GM21447 (cell line): ENCODE measurements at regions not wholly inside any gene's neighbourhood (a gene's known extent, or its start where the extent isn't known, plus 50 kb on each side); places are given as distances from the start of the nearest gene placed in this dataset.
"Not testable (repeated sequence)": the region's sequence is repeated elsewhere in the genome, so short reads cannot be mapped to it uniquely, and the experiment has no call there.

Experiments used
- ATAC-seq: cut with Tn5 transposase; IDR thresholded peaks from one replicate; pipeline ENCODE4 v1.9.1; 2021; ENCODE audit not compliant: unreplicated experiment

- peak; percentile 37 for ATAC-seq
Observed at GRCh38 chr6:12605888-12606345, 110.7 kb upstream of the PHACTR1 start.

- ATAC-seq: no peak
Observed at GRCh38 chr6:12606616-12607015, 110.0 kb upstream of the PHACTR1 start.

GRCh38 chr6:12608016-12608860 lies 108.3 kb upstream of the PHACTR1 start:
- ATAC-seq: peak; percentile 76

GRCh38 chr6:12608874-12609273 lies 107.7 kb upstream of the PHACTR1 start:
- peak; percentile 29 for ATAC-seq

- no peak for ATAC-seq
Observed at GRCh38 chr6:12609751-12610150, 106.8 kb upstream of the PHACTR1 start.

- no peak for ATAC-seq
Observed at GRCh38 chr6:12610862-12611261, 105.7 kb upstream of the PHACTR1 start.

GRCh38 chr6:12613811-12614210 lies 102.8 kb upstream of the PHACTR1 start:
- no peak for ATAC-seq

- no peak for ATAC-seq
Observed at GRCh38 chr6:12614456-12614855, 102.1 kb upstream of the PHACTR1 start.

GRCh38 chr6:12618296-12618695 lies 98.3 kb upstream of the PHACTR1 start:
- ATAC-seq: no peak

- no peak for ATAC-seq
Observed at GRCh38 chr6:12621754-12622153, 94.8 kb upstream of the PHACTR1 start.

GRCh38 chr6:12622566-12622965 lies 94.0 kb upstream of the PHACTR1 start:
- no peak for ATAC-seq

GRCh38 chr6:12624142-12624837 lies 92.3 kb upstream of the PHACTR1 start:
- no peak for ATAC-seq

GRCh38 chr6:12627053-12627452 lies 89.5 kb upstream of the PHACTR1 start:
- no peak for ATAC-seq

GRCh38 chr6:12628327-12628726 lies 88.2 kb upstream of the PHACTR1 start:
- no peak for ATAC-seq

- not testable (repeated sequence) for ATAC-seq
Observed at GRCh38 chr6:12633746-12634145, 82.8 kb upstream of the PHACTR1 start.

GRCh38 chr6:12635375-12635774 lies 81.2 kb upstream of the PHACTR1 start:
- ATAC-seq: no peak

GRCh38 chr6:12635813-12636212 lies 80.8 kb upstream of the PHACTR1 start:
- ATAC-seq: no peak

GRCh38 chr6:12636336-12636735 lies 80.2 kb upstream of the PHACTR1 start:
- ATAC-seq: no peak

GRCh38 chr6:12637960-12638641 lies 78.5 kb upstream of the PHACTR1 start:
- peak; percentile 65 for ATAC-seq

GRCh38 chr6:12640438-12640837 lies 76.1 kb upstream of the PHACTR1 start:
- no peak for ATAC-seq

- not testable (repeated sequence) for ATAC-seq
Observed at GRCh38 chr6:12641785-12642184, 74.8 kb upstream of the PHACTR1 start.

GRCh38 chr6:12645941-12646340 lies 70.6 kb upstream of the PHACTR1 start:
- no peak for ATAC-seq
